T-helper 1 cell treated with Interleukin-12 subunit alpha and Interleukin-12 subunit beta and Interleukin-4 antibody, amounts not matched to agents 30 μg/mL and 1 μg/mL, for 36 hours (primary cell): ENCODE measurements at regions not wholly inside any gene's neighbourhood (a gene's known extent, or its start where the extent isn't known, plus 50 kb on each side); places are given as distances from the start of the nearest gene placed in this dataset.

Source experiments
- H3K27ac Mint-ChIP-seq: one replicate; pipeline ENCODE4 v1.8.0; 2021; ENCODE audit warnings: mild to moderate bottlenecking, mixed read lengths
- H3K27me3 Mint-ChIP-seq: one replicate; pipeline ENCODE4 v1.8.0; 2021; ENCODE audit warnings: low read depth, mixed read lengths
- H3K36me3 Mint-ChIP-seq: one replicate; pipeline ENCODE4 v1.8.0; 2021; ENCODE audit warnings: low read depth, mixed read lengths
- H3K4me1 Mint-ChIP-seq: one replicate; pipeline ENCODE4 v1.8.0; 2021; ENCODE audit warnings: low read depth, mixed read lengths
- H3K4me3 Mint-ChIP-seq: one replicate; pipeline ENCODE4 v1.8.0; 2021; ENCODE audit warnings: mild to moderate bottlenecking, moderate library complexity, mixed read lengths
- H3K9me3 Mint-ChIP-seq: one replicate; pipeline ENCODE4 v1.8.0; 2021; ENCODE audit warnings: mixed read lengths

GRCh38 chr1:65512383-65512782 lies 91.9 kb downstream of the LEPR start:
- Mint-ChIP-seq H3K4me1 (no peaks in the 10 kb centered on the region), H3K4me3 (no peak overlapping the region), H3K27ac (no peak overlapping the region), H3K36me3 (no peaks in the 10 kb centered on the region), H3K27me3 (peaks cover 10% of the 10 kb centered on the region), H3K9me3 (no peaks in the 10 kb centered on the region)

DNA sequence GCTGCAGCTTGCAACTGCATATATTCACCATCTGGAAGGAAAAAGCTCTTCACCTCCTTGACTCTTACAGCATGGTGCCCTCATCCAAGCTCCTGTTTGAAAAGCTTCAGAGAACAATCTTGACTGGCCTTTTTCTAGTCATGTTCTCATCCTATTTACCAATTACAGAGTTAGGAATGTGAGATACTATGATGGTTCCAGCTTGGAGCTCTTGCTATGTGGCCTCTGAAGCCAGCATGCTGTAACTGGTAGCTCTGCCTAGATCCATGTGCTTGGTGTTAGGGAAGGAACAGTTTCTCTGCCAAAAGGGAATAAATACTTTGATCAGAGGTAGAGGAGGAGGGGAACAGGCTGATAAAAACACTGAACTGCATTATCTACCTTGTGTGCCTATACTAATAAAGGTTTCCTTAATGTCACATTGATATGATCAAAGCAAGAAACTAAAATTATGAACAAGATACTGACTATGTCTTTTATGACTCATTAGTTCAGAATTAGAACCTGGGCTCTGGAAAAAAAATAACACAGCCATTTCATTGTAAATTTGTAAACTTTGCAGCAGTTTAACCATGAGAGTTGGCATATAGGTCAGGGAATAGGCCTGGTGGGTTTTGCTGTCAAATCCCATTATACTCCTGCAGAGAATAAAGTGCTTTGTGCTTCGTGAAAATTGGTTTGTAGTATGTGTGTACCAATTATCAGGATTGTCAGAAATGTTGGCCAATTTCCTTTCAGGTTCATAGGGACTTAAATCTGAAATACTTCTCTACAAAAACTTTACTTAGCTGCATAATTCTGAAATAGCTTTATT lies 92.7 kb downstream of the LEPR start:
- no peak overlapping the region for H3K27ac Mint-ChIP-seq
- no peaks in the 10 kb centered on the region for H3K36me3 Mint-ChIP-seq
- peaks cover 6% of the 10 kb centered on the region for H3K27me3 Mint-ChIP-seq
- H3K4me1 Mint-ChIP-seq: no peaks in the 10 kb centered on the region
- no peaks in the 10 kb centered on the region for H3K9me3 Mint-ChIP-seq
- H3K4me3 Mint-ChIP-seq: no peak overlapping the region

- Mint-ChIP-seq H3K4me3 (no peak overlapping the region), H3K36me3 (no peaks in the 10 kb centered on the region), H3K27me3 (peaks cover 2% of the 10 kb centered on the region), H3K4me1 (no peaks in the 10 kb centered on the region), H3K9me3 (no peaks in the 10 kb centered on the region), H3K27ac (no peak overlapping the region)
These were observed 93.6 kb downstream of the LEPR start for GRCh38 chr1:65514041-65514440.

GRCh38 chr1:65524931-65525265 lies 104.4 kb downstream of the LEPR start:
- no peak overlapping the region for H3K4me3 Mint-ChIP-seq
- peaks cover 2% of the 10 kb centered on the region for H3K36me3 Mint-ChIP-seq
- no peaks in the 10 kb centered on the region for H3K9me3 Mint-ChIP-seq
- H3K27ac Mint-ChIP-seq: no peak overlapping the region
- H3K4me1 Mint-ChIP-seq: peaks cover 3% of the 10 kb centered on the region
- peaks cover 49% of the 10 kb centered on the region for H3K27me3 Mint-ChIP-seq

DNA sequence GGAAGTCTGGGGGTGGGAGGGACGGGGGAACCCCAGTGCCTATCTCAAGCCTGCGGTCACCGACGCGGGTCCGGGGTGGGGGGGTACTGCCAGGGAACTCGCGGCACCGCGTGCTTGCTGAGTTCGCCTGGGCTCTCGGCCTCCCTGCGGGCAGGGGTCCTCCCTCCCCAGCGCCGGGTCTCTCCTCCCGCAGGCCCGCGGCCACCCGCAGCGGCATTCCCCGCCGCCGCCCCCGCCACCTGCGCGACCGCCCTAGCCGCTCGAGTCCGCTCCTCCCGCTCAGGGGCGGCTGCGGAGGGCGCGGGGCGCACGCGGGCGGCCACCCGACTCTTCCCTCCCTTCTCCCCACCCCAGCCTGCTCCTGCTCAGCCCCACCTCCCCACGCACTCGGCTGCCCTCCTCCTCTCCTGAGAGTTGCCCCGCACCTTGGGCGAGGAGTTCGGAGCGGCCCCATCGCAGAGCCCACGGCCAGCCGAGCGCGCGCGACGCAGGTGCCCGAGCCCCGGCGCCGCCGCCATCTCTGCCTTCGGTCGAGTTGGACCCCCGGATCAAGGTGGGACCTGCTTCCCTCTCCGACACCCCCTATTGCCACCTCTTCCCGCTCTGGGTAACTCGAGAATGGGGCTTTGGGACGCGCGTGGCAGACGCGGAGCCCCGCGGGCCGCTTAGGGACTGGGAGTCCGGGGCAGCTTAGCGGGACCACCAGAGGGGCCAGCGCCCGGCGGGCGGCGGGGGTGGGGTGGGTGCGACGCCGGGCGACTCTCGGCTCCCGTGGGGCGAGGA lies 105.0 kb downstream of the LEPR start:
- peaks cover 3% of the 10 kb centered on the region for H3K4me1 Mint-ChIP-seq
- no peak overlapping the region for H3K27ac Mint-ChIP-seq
- H3K36me3 Mint-ChIP-seq: peaks cover 2% of the 10 kb centered on the region
- peaks cover 50% of the 10 kb centered on the region for H3K27me3 Mint-ChIP-seq
- no peak overlapping the region for H3K4me3 Mint-ChIP-seq
- no peaks in the 10 kb centered on the region for H3K9me3 Mint-ChIP-seq

GRCh38 chr1:65526049-65526556 lies 105.6 kb downstream of the LEPR start:
- peaks cover 2% of the 10 kb centered on the region for H3K36me3 Mint-ChIP-seq
- H3K9me3 Mint-ChIP-seq: no peaks in the 10 kb centered on the region
- peaks cover 50% of the 10 kb centered on the region for H3K27me3 Mint-ChIP-seq
- H3K4me3 Mint-ChIP-seq: no peak overlapping the region
- peaks cover 3% of the 10 kb centered on the region for H3K4me1 Mint-ChIP-seq
- no peak overlapping the region for H3K27ac Mint-ChIP-seq

GRCh38 chr1:65527190-65527589 lies 106.7 kb downstream of the LEPR start:
- H3K4me3 Mint-ChIP-seq: no peak overlapping the region
- H3K4me1 Mint-ChIP-seq: peaks cover 3% of the 10 kb centered on the region
- H3K27me3 Mint-ChIP-seq: peaks cover 48% of the 10 kb centered on the region
- no peak overlapping the region for H3K27ac Mint-ChIP-seq
- no peaks in the 10 kb centered on the region for H3K9me3 Mint-ChIP-seq
- peaks cover 2% of the 10 kb centered on the region for H3K36me3 Mint-ChIP-seq

DNA sequence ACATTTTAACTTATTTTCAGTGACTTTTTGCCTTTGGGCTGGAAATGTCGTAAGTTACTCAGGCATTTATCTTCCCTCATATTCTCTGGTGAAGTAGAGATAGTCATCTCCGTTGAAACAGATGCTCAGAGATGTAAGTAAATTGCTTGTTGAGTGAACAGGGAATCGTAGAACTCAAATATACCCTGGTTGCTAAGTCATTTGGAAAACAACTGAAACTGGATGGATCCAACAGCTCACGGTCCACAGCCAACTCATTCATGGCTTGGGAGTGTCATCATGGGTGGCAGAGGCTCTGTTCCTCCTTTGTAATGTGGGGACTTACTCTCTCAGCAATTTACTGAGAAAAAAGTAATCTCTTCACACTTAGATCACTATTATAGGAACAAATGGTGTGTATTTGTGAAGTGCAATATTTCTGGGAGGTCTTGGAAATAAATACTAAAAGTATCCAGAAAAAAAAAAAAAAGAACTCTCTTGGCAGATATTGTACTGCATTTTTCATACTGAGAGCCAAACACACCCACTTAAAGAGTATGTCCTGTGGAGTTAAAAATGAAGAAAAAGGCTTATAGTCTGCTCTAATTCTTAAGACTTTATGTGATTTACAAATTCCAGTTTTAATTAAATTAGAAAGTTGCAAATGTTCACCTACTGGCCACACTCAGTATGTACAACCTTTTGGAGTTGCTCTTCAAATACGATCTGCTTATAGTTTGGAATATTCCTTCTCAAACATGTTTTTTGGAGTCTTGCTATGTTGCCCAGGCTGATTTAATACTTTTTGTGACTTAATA lies 107.4 kb downstream of the LEPR start:
- Mint-ChIP-seq H3K27ac (no peak overlapping the region), H3K4me3 (no peak overlapping the region)

GRCh38 chr1:65531972-65532570 lies 111.6 kb downstream of the LEPR start:
- no peaks in the 10 kb centered on the region for H3K9me3 Mint-ChIP-seq
- peaks cover 22% of the 10 kb centered on the region for H3K27me3 Mint-ChIP-seq
- no peaks in the 10 kb centered on the region for H3K4me1 Mint-ChIP-seq
- H3K4me3 Mint-ChIP-seq: no peak overlapping the region
- H3K36me3 Mint-ChIP-seq: no peaks in the 10 kb centered on the region
- no peak overlapping the region for H3K27ac Mint-ChIP-seq

More for the DNA sequence above, 107.4 kb downstream of the LEPR start:
- H3K4me1 Mint-ChIP-seq: peaks cover 3% of the 10 kb centered on the region
- H3K27me3 Mint-ChIP-seq: peaks cover 44% of the 10 kb centered on the region
- no peaks in the 10 kb centered on the region for H3K9me3 Mint-ChIP-seq
- peaks cover 2% of the 10 kb centered on the region for H3K36me3 Mint-ChIP-seq

- Mint-ChIP-seq H3K4me1 (no peaks in the 10 kb centered on the region), H3K4me3 (no peak overlapping the region), H3K36me3 (no peaks in the 10 kb centered on the region), H3K27me3 (peaks cover 10% of the 10 kb centered on the region), H3K27ac (no peak overlapping the region), H3K9me3 (no peaks in the 10 kb centered on the region)
These were observed 115.5 kb downstream of the LEPR start for GRCh38 chr1:65535981-65536380.

GRCh38 chr1:65538086-65538485 lies 117.6 kb downstream of the LEPR start:
- H3K9me3 Mint-ChIP-seq: no peaks in the 10 kb centered on the region
- no peak overlapping the region for H3K4me3 Mint-ChIP-seq
- no peaks in the 10 kb centered on the region for H3K36me3 Mint-ChIP-seq
- H3K27me3 Mint-ChIP-seq: peaks cover 7% of the 10 kb centered on the region
- no peaks in the 10 kb centered on the region for H3K4me1 Mint-ChIP-seq
- H3K27ac Mint-ChIP-seq: no peak overlapping the region

DNA sequence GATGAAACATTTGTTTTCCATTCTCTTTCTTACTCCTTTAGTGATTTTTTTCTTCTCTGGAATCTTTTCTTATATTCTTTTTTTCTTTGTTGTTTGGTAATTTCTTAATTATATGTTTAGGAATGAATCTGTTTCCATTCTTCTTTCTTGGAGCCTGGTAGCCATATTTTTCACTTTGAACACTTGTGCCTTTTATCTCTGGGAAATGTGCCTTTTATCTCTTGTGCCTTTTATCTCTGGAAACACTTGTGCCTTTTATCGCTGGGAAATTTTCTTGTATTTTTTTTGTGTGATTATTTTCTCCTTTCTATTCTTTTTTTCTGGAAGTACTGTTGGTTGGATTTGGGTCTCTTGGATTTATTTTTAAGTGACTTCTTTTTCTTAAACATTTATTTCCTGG lies 118.2 kb downstream of the LEPR start:
- Mint-ChIP-seq H3K27ac (no peak overlapping the region), H3K9me3 (no peaks in the 10 kb centered on the region), H3K4me3 (no peak overlapping the region), H3K4me1 (no peaks in the 10 kb centered on the region), H3K27me3 (peaks cover 7% of the 10 kb centered on the region), H3K36me3 (no peaks in the 10 kb centered on the region)

- no peaks in the 10 kb centered on the region for H3K4me1 Mint-ChIP-seq
- H3K27ac Mint-ChIP-seq: no peak overlapping the region
- no peak overlapping the region for H3K4me3 Mint-ChIP-seq
- H3K27me3 Mint-ChIP-seq: peaks cover 4% of the 10 kb centered on the region
- no peaks in the 10 kb centered on the region for H3K36me3 Mint-ChIP-seq
- no peaks in the 10 kb centered on the region for H3K9me3 Mint-ChIP-seq
These were observed 119.0 kb downstream of the LEPR start for GRCh38 chr1:65539266-65540131.
